ENCODE measurements at regions not wholly inside any gene's neighbourhood (a gene's known extent, or its start where the extent isn't known, plus 50 kb on each side); places are given as distances from the start of the nearest gene placed in this dataset.

GRCh38 chr3:44021651-44022594, 219.8 kb upstream of the TOPAZ1 start:
- no peak for TF ChIP-seq GATA3 (IDR thresholded peaks at IDR 0.05; ENCODE audit: low read depth, low read length)
- TF ChIP-seq GATA2 (IDR thresholded peaks at IDR 0.05; ENCODE audit: low read depth, low read length) = no peak

Data from SH-SY5Y (cell line).